Prostate gland (tissue), 2 donors: ENCODE measurements at regions not wholly inside any gene's neighbourhood (a gene's known extent, or its start where the extent isn't known, plus 50 kb on each side); places are given as distances from the start of the nearest gene placed in this dataset.
A peak's percentile ranks its signal among the peaks of the same experiment; 100 is the strongest.

Experiments used
- CTCF ChIP-seq, 4 experiments: fragments of 200-600 bp in 2 of 4; fragments of 450-650 bp in 2 of 4; sonication (generic) in 2 of 4; IDR thresholded peaks; 1 replicate in 3 of 4; 2 replicates in 1 of 4; pipeline ENCODE4 v1.5.1; 2016 to 2019; ENCODE audit warnings: antibody characterized with exemption in 4 of 4, mild to moderate bottlenecking in 2 of 4, moderate library complexity in 2 of 4
- POLR2AphosphoS5 ChIP-seq: sonication (generic); formaldehyde crosslinking; IDR thresholded peaks from one replicate; pipeline ENCODE4 v1.6.1; 2017; ENCODE audit warnings: antibody characterized with exemption

GRCh38 chr2:133780099-133780996 is 212.1 kb upstream of the NCKAP5 start:
- TF ChIP-seq CTCF (IDR thresholded peaks at IDR 0.05), result peak; percentile 44 to 81 (median 76)
- peak; percentile 25 for TF ChIP-seq POLR2AphosphoS5
